A549 (cell line): ENCODE measurements at regions not wholly inside any gene's neighbourhood (a gene's known extent, or its start where the extent isn't known, plus 50 kb on each side); places are given as distances from the start of the nearest gene placed in this dataset.

Experiments
- CEBPB ChIP-seq, 2 experiments: fragments of >200 bp in 1 of 2; sonication (Bioruptor Twin) in 1 of 2; formaldehyde crosslinking in 1 of 2; IDR thresholded peaks; 2 replicates each; pipeline ENCODE4 v1.6.1; 2012 to 2016
- CHD2 ChIP-seq: fragments of 150-350 bp; IDR thresholded peaks from 2 replicates; pipeline ENCODE4 v1.6.1; 2014; ENCODE audit warnings: low read length; ENCODE audit not compliant: partially characterized antibody
- CTCF ChIP-seq: fragments of >200 bp; sonication (Bioruptor Twin); formaldehyde crosslinking; IDR thresholded peaks from 3 replicates; pipeline ENCODE4 v1.5.1; 2016
- ELK1 ChIP-seq: fragments of 150-350 bp; IDR thresholded peaks from 2 replicates; pipeline ENCODE4 v1.6.1; 2014; ENCODE audit warnings: low read depth, mild to moderate bottlenecking, low read length
- EP300 ChIP-seq, 2 experiments: fragments of >200 bp; sonication (Bioruptor Twin); formaldehyde crosslinking; IDR thresholded peaks; 2 replicates in 1 of 2; 3 replicates in 1 of 2; pipeline ENCODE4 v1.6.1; 2016 to 2017
- KDM1A ChIP-seq: fragments of 200-600 bp; sonication (generic); IDR thresholded peaks from 2 replicates; pipeline ENCODE4 v1.6.1; 2016; ENCODE audit warnings: low read depth, mild to moderate bottlenecking
- MYC ChIP-seq: IDR thresholded peaks from 2 replicates; pipeline ENCODE4 v1.6.1; 2012; ENCODE audit warnings: mild to moderate bottlenecking, inconsistent platforms, low read length, improper control_type of control experiment, borderline replicate concordance
- POLR2A ChIP-seq: IDR thresholded peaks from 2 replicates; pipeline ENCODE4 v1.6.1; 2012; ENCODE audit warnings: mild to moderate bottlenecking, low read length
- RFX5 ChIP-seq: fragments of 450-650 bp; IDR thresholded peaks from 2 replicates; pipeline ENCODE4 v1.7.1; 2014; ENCODE audit warnings: antibody characterized with exemption, mild to moderate bottlenecking, moderate library complexity
- ZNF302 ChIP-seq: fragments of 250-450 bp; sonication (Bioruptor Pico); IDR thresholded peaks from 2 replicates; pipeline ENCODE4 v1.9.0; 2021; ENCODE audit warnings: inconsistent platforms, mild to moderate bottlenecking, moderate library complexity

DNA sequence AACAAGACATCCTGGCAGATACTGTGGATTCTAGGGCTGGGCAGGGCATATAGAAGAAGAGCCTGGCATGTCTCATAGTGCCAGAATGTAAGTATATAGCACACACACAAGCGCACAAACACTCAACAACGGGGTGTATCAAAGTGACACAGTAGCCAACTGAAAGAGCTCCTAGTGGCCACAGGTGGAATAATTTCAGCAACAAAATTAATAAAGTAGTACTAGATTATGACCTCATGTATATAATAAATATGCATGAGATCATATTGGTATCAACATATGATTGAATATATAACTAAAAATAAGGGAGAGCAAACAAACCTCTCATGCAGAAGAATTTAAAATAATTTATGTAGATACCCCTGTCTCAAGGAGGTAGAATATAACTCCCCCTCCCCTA is 72.4 kb upstream of the CXCL12 start:
- TF ChIP-seq RFX5 (no peak), CTCF (no peak), CEBPB (IDR thresholded peaks at IDR 0.05) (no peak), KDM1A (no peak), ZNF302 (no peak), ELK1 (no peak), EP300 (IDR thresholded peaks at IDR 0.05) (no peak), CHD2 (no peak), MYC (no peak), POLR2A (no peak)
